ENCODE measurements at regions not wholly inside any gene's neighbourhood (a gene's known extent, or its start where the extent isn't known, plus 50 kb on each side); places are given as distances from the start of the nearest gene placed in this dataset.

DNA sequence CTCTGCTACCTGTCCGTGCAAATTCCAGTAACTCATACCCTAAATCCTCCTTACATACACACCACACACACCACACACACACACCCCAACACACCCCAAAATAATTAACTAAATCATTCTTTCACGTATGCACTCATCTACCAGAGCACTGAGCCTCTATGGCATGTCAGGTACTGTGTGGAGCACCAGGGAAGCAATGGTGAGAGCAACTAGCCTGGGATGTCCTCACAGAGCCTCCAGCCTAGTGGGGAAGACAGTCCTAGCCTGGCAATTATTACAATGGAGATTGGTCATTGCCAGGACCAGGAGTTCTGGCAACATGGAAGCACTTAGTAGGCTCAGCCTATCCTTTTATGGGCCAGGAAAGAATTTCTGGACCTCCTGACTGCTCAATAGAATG is 72.7 kb upstream of the LCLAT1 start:
- BruUV-seq (replicated peaks), result no TSS peak

More for the DNA sequence above, 72.7 kb upstream of the LCLAT1 start:
- H3K4me3 ChIP-seq (replicated peaks in 1 of 3; ENCODE audit: insufficient read depth in 1 of 3, low read depth in 1 of 3, low read length in 3 of 3), result no peak overlapping the region
- no peaks in the 10 kb centered on the region for H3K4me1 ChIP-seq (ENCODE audit: control insufficient read depth, extremely low read depth, insufficient read depth, low read length)
- FAIRE-seq, result no peak
- POLR2A ChIA-PET, result no interaction called here
- no peaks in the 10 kb centered on the region for H3K36me3 ChIP-seq (ENCODE audit: control insufficient read depth in 2 of 2, extremely low read depth in 1 of 2, insufficient read depth in 2 of 2, low read length in 2 of 2)
- H3K4me2 ChIP-seq (ENCODE audit: insufficient read depth, low read length), result no peak overlapping the region
- no peak overlapping the region for H3K27ac ChIP-seq (ENCODE audit: insufficient read depth, low read depth, low read length)
- dilution Hi-C loops (cut with MboI; ENCODE audit: extremely low pct_ligation_motif_present, low sequenced_read_pairs) (no loop called here), intact Hi-C loops (cut with micrococcal nuclease) (no loop called here)
- no peak overlapping the region for H2AFZ ChIP-seq (ENCODE audit: low read depth, low read length)
- no peaks in the 10 kb centered on the region for H3K79me2 ChIP-seq (ENCODE audit: control insufficient read depth, insufficient read depth, low read length)
- DNase-seq (ENCODE audit: low read depth, low spot score), result no peak
- no peaks in the 10 kb centered on the region for H3K27me3 ChIP-seq (ENCODE audit: control insufficient read depth in 2 of 2, insufficient read depth in 2 of 2, low read length in 2 of 2)
- no peaks in the 10 kb centered on the region for H3K9me3 ChIP-seq (replicated peaks; ENCODE audit: control insufficient read depth, insufficient read depth, low read length)
- H3K9ac ChIP-seq (replicated peaks; ENCODE audit: extremely low read depth, insufficient read depth, low read length), result no peak overlapping the region
- H3K9me1 ChIP-seq (replicated peaks; ENCODE audit: control insufficient read depth, extremely low read depth, insufficient read depth, low read length), result no peaks in the 10 kb centered on the region
- no peaks in the 10 kb centered on the region for H4K20me1 ChIP-seq (replicated peaks; ENCODE audit: control insufficient read depth, extremely low read depth, insufficient read depth, low read length)
- CTCF ChIA-PET, result interaction anchor here (1.3 kb wide), 1 partner anchor 11 kb away, joined by 5 read pairs; no protein-coding TSS in a partner anchor
- TF ChIP-seq EZH2 (IDR thresholded peaks at IDR 0.05; ENCODE audit: borderline replicate concordance, low read depth, low read length, severe bottlenecking) (no peak), JUN (IDR thresholded peaks at IDR 0.05; ENCODE audit: borderline replicate concordance, insufficient read depth, insufficient read length, low read depth) (no peak), GATA2 (IDR thresholded peaks at IDR 0.05; ENCODE audit: insufficient read depth, insufficient read length, low read depth, low read length) (no peak), MYC (IDR thresholded peaks at IDR 0.05; ENCODE audit: low read depth, low read length) (no peak), POLR2AphosphoS5 (IDR thresholded peaks at IDR 0.05; ENCODE audit: insufficient read depth, low read depth, low read length) (no peak), FOS (IDR thresholded peaks at IDR 0.05; ENCODE audit: borderline replicate concordance, insufficient read depth, low read length) (no peak), POLR2A (IDR thresholded peaks at IDR 0.05; ENCODE audit: low read depth, low read length) (no peak)
- TF ChIP-seq, protein P1, sequence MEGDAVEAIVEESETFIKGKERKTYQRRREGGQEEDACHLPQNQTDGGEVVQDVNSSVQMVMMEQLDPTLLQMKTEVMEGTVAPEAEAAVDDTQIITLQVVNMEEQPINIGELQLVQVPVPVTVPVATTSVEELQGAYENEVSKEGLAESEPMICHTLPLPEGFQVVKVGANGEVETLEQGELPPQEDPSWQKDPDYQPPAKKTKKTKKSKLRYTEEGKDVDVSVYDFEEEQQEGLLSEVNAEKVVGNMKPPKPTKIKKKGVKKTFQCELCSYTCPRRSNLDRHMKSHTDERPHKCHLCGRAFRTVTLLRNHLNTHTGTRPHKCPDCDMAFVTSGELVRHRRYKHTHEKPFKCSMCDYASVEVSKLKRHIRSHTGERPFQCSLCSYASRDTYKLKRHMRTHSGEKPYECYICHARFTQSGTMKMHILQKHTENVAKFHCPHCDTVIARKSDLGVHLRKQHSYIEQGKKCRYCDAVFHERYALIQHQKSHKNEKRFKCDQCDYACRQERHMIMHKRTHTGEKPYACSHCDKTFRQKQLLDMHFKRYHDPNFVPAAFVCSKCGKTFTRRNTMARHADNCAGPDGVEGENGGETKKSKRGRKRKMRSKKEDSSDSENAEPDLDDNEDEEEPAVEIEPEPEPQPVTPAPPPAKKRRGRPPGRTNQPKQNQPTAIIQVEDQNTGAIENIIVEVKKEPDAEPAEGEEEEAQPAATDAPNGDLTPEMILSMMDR (IDR thresholded peaks at IDR 0.05; ENCODE audit: extremely low read depth in 1 of 2, insufficient read depth in 1 of 2, low read depth in 1 of 2, low read length in 2 of 2), result no peak
- TF ChIP-seq, protein P2, sequence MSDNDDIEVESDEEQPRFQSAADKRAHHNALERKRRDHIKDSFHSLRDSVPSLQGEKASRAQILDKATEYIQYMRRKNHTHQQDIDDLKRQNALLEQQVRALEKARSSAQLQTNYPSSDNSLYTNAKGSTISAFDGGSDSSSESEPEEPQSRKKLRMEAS (IDR thresholded peaks at IDR 0.05; ENCODE audit: insufficient read depth, insufficient read length), result no peak

Data from endothelial cell of umbilical vein (primary cell).